ENCODE measurements at regions not wholly inside any gene's neighbourhood (a gene's known extent, or its start where the extent isn't known, plus 50 kb on each side); places are given as distances from the start of the nearest gene placed in this dataset.

- Mint-ChIP-seq H3K27me3 (ENCODE audit: low read depth) (peaks cover 3% of the 10 kb centered on the region; the same call in 1 of the 2 replicates), H3K27ac (no peak overlapping the region)
- no peak for TF ChIP-seq CTCF (conservative IDR thresholded peaks at IDR 0.05)
These were observed 214.1 kb upstream of the ADCY2 start for GRCh38 chr5:7181841-7182240.

More at GRCh38 chr5:7181841-7182240, 214.1 kb upstream of the ADCY2 start:
- no peak overlapping the region for H2BK12ac ChIP-seq (ENCODE audit: insufficient read length, low read depth, low read length)
- no peak overlapping the region for H3K18ac ChIP-seq (ENCODE audit: insufficient read length, low read depth, low read length)
- no peaks in the 10 kb centered on the region for H3K79me2 ChIP-seq (ENCODE audit: insufficient read depth, low read length)
- H2BK5ac ChIP-seq (ENCODE audit: insufficient read length, low read length): no peak overlapping the region
- no peaks in the 10 kb centered on the region for H3K27me3 ChIP-seq (ENCODE audit: insufficient read depth, low read length)
- H4K91ac ChIP-seq (ENCODE audit: insufficient read length, low read depth, low read length): no peak overlapping the region
- no peak overlapping the region for H2BK15ac ChIP-seq (ENCODE audit: low read depth, low read length)
- H3K23me2 ChIP-seq (ENCODE audit: insufficient read length, low read depth, low read length, poor library complexity, severe bottlenecking): no peaks in the 10 kb centered on the region
- H4K20me1 ChIP-seq (ENCODE audit: control insufficient read depth, insufficient read depth, insufficient read length): no peaks in the 10 kb centered on the region
- no peak overlapping the region for H3K4ac ChIP-seq (ENCODE audit: low read depth, low read length)
- Mint-ChIP-seq H3K4me1 (no peaks in the 10 kb centered on the region), H3K4me3 (no peak overlapping the region), H3K9me3 (no peaks in the 10 kb centered on the region), H3K36me3 (ENCODE audit: insufficient read depth in 1 of 3, low read depth in 3 of 3) (no peaks in the 10 kb centered on the region)
- no peak overlapping the region for H3K9ac ChIP-seq (ENCODE audit: extremely low read depth, insufficient read length, low read length)
- no peak overlapping the region for H4K8ac ChIP-seq (replicated peaks; ENCODE audit: insufficient read length, low read depth, low read length)
- no peak overlapping the region for H2BK120ac ChIP-seq (ENCODE audit: low read depth, low read length, poor library complexity, severe bottlenecking)
- H3T11ph ChIP-seq (ENCODE audit: low read length): no peak overlapping the region
- no peak overlapping the region for H3K27ac ChIP-seq (ENCODE audit: insufficient read length, low read depth, low read length)
- no peak overlapping the region for H4K5ac ChIP-seq (ENCODE audit: insufficient read length, low read depth, low read length)
- H2AFZ ChIP-seq (ENCODE audit: low read length): no peak overlapping the region
- no peak for DNase-seq
- no peaks in the 10 kb centered on the region for H3K9me3 ChIP-seq (ENCODE audit: control insufficient read depth, low read depth, low read length)
- no peak overlapping the region for H3K23ac ChIP-seq (ENCODE audit: insufficient read length, low read depth, low read length)
- H3K14ac ChIP-seq (ENCODE audit: insufficient read depth, low read length): no peak overlapping the region
- no peak overlapping the region for H3K56ac ChIP-seq (ENCODE audit: insufficient read length, low read depth, low read length)
- H3K79me1 ChIP-seq (ENCODE audit: insufficient read depth, low read depth, low read length, poor library complexity, severe bottlenecking): no peaks in the 10 kb centered on the region
- no CpG with 5 or more reads among the region's 2 CpGs for WGBS (ENCODE audit: extremely low coverage, insufficient read length, low lambda C conversion rate)
- H3K4me1 ChIP-seq (ENCODE audit: insufficient read depth, low read length): no peaks in the 10 kb centered on the region
- no peak overlapping the region for H3K4me2 ChIP-seq (ENCODE audit: insufficient read depth, insufficient read length, low read length)
- H2AK5ac ChIP-seq (ENCODE audit: insufficient read length, low read length): no peak overlapping the region
- no peak overlapping the region for H2BK20ac ChIP-seq (ENCODE audit: low read depth, low read length, poor library complexity, severe bottlenecking)

Data from H9 (cell line).